SK-N-SH (cell line): ENCODE measurements at regions not wholly inside any gene's neighbourhood (a gene's known extent, or its start where the extent isn't known, plus 50 kb on each side); places are given as distances from the start of the nearest gene placed in this dataset.

Source experiments
- CTCF ChIA-PET: fragments of 300-600, 350-600 bp; formaldehyde crosslinking; extraction: SDS; loops from one replicate; lab custom pipeline; 2021; lab: Yijun Ruan, JAX
- POLR2A ChIA-PET: fragments of 350-600 bp; sonication (Branson Sonifier 250); formaldehyde crosslinking; extraction: SDS; loops from one replicate; lab custom pipeline; 2020; ENCODE audit warnings: antibody characterized with exemption, inconsistent platforms; lab: Yijun Ruan, JAX
- DNase-seq: peaks from one replicate; pipeline ENCODE4 v3.0.0; 2012
- H2AFZ ChIP-seq: fragments of 200-600 bp; sonication (generic); 2 replicates; pipeline ENCODE4 v1.8.1; 2016; ENCODE audit warnings: antibody characterized with exemption, mild to moderate bottlenecking, low read depth
- H3F3A ChIP-seq: fragments of 200-600 bp; sonication (generic); replicated peaks from 2 replicates; pipeline ENCODE3; 2016; ENCODE audit warnings: antibody characterized with exemption, mild to moderate bottlenecking; ENCODE audit not compliant: insufficient read depth
- H3K27ac ChIP-seq, 2 experiments: fragments of 200-500 bp in 1 of 2; fragments of 200-600 bp in 1 of 2; sonication (Bioruptor generic) in 1 of 2; sonication (generic), shearing (Covaris generic) in 1 of 2; 2 replicates each; pipeline versions ENCODE4 v1.5.1 to v1.6.1; 2014 to 2016; ENCODE audit warnings: low read depth in 2 of 2, inconsistent platforms in 1 of 2, low read length in 1 of 2, mild to moderate bottlenecking in 1 of 2, mixed read lengths in 1 of 2
- H3K27me3 ChIP-seq: fragments of 200-600 bp; sonication (generic), shearing (Covaris generic); 2 replicates; pipeline ENCODE4 v1.6.1; 2016; ENCODE audit warnings: mixed run types; ENCODE audit not compliant: insufficient read depth
- H3K36me3 ChIP-seq, 2 experiments: fragments of 200-500 bp in 1 of 2; fragments of 200-600 bp in 1 of 2; sonication (Bioruptor generic) in 1 of 2; sonication (generic) in 1 of 2; replicated peaks in 1 of 2; 2 replicates each; pipeline versions ENCODE3 to v1.5.1; 2014 to 2016; ENCODE audit warnings: low read length in 1 of 2, mild to moderate bottlenecking in 1 of 2; ENCODE audit not compliant: insufficient read depth in 2 of 2, control insufficient read depth in 1 of 2
- H3K4me1 ChIP-seq, 2 experiments: fragments of 200-500 bp in 1 of 2; fragments of 200-600 bp in 1 of 2; sonication (Bioruptor generic) in 1 of 2; sonication (generic), shearing (Covaris generic) in 1 of 2; 2 replicates each; pipeline versions ENCODE4 v1.5.1 to v1.6.1; 2014 to 2016; ENCODE audit warnings: low read depth in 1 of 2, low read length in 1 of 2, mixed run types in 1 of 2; ENCODE audit not compliant: insufficient read depth in 2 of 2, control insufficient read depth in 1 of 2
- H3K4me2 ChIP-seq: fragments of 200-600 bp; sonication (generic), shearing (Covaris generic); 2 replicates; pipeline ENCODE4 v1.6.1; 2017; ENCODE audit warnings: mixed run types
- H3K4me3 ChIP-seq, 2 experiments: fragments of 200-500 bp in 1 of 2; fragments of 200-600 bp in 1 of 2; sonication (Bioruptor generic) in 1 of 2; sonication (generic), shearing (Covaris generic) in 1 of 2; 2 replicates each; pipeline versions ENCODE4 v1.5.1 to v1.8.1; 2014 to 2016; ENCODE audit warnings: low read depth in 2 of 2, inconsistent platforms in 1 of 2, low read length in 1 of 2, mild to moderate bottlenecking in 1 of 2, mixed read lengths in 1 of 2, moderate library complexity in 1 of 2
- H3K79me2 ChIP-seq: fragments of 200-600 bp; sonication (generic); 2 replicates; pipeline ENCODE4 v1.8.1; 2017; ENCODE audit warnings: mild to moderate bottlenecking; ENCODE audit not compliant: insufficient read depth
- H3K9ac ChIP-seq: fragments of 200-600 bp; sonication (generic); 2 replicates; pipeline ENCODE4 v1.6.1; 2017; ENCODE audit warnings: mixed run types
- H3K9me2 ChIP-seq: fragments of 200-600 bp; sonication (generic); 2 replicates; pipeline ENCODE4 v1.6.1; 2017; ENCODE audit warnings: mixed run types
- H3K9me3 ChIP-seq: fragments of 200-600 bp; sonication (generic); 2 replicates; pipeline ENCODE4 v1.6.1; 2017; ENCODE audit warnings: mixed run types, mild to moderate bottlenecking, moderate library complexity
- H4K20me1 ChIP-seq: fragments of 200-600 bp; sonication (generic); 2 replicates; pipeline ENCODE4 v1.6.1; 2017; ENCODE audit warnings: mild to moderate bottlenecking, mixed run types; ENCODE audit not compliant: insufficient read depth
- CHD2 ChIP-seq: fragments of 150-350 bp; IDR thresholded peaks from 2 replicates; pipeline ENCODE4 v1.6.1; 2018; ENCODE audit warnings: low read length; ENCODE audit not compliant: partially characterized antibody
- CTCF ChIP-seq: fragments of 200-600 bp; sonication (generic); IDR thresholded peaks from 2 replicates; pipeline ENCODE4 v1.6.1; 2017; ENCODE audit warnings: antibody characterized with exemption, mild to moderate bottlenecking, moderate library complexity
- EP300 ChIP-seq, 2 experiments: IDR thresholded peaks; 2 replicates each; pipeline versions ENCODE4 v1.4.0 to v1.6.1; 2012; ENCODE audit warnings: borderline replicate concordance in 1 of 2, low read depth in 1 of 2, low read length in 1 of 2
- EZH2phosphoT487 ChIP-seq: fragments of 200-600 bp; sonication (generic); IDR thresholded peaks from 2 replicates; pipeline ENCODE4 v1.6.1; 2017; ENCODE audit warnings: low read depth, mixed run types, mild to moderate bottlenecking, antibody characterized with exemption, moderate library complexity, borderline replicate concordance
- FOSL2 ChIP-seq: IDR thresholded peaks from 2 replicates; pipeline ENCODE4 v1.4.0; 2012; ENCODE audit warnings: low read depth, mild to moderate bottlenecking, moderate library complexity, borderline replicate concordance
- JUND ChIP-seq: IDR thresholded peaks from 2 replicates; pipeline ENCODE4 v1.4.0; 2012
- MEF2A ChIP-seq: IDR thresholded peaks from 2 replicates; pipeline ENCODE4 v1.4.0; 2012; ENCODE audit warnings: low read depth, borderline replicate concordance
- NFIC ChIP-seq: IDR thresholded peaks from 2 replicates; pipeline ENCODE4 v1.4.0; 2012; ENCODE audit warnings: borderline replicate concordance
- PBX3 ChIP-seq: IDR thresholded peaks from 2 replicates; pipeline ENCODE4; 2012
- RAD21 ChIP-seq: IDR thresholded peaks from 2 replicates; pipeline ENCODE4 v1.6.1; 2012; ENCODE audit warnings: mild to moderate bottlenecking, low read length
- RCOR1 ChIP-seq: fragments of 150-350 bp; IDR thresholded peaks from 2 replicates; pipeline ENCODE4 v1.6.1; 2017; ENCODE audit warnings: antibody characterized with exemption, low read length
- RFX5 ChIP-seq: IDR thresholded peaks from 2 replicates; pipeline ENCODE4 v1.6.1; 2012; ENCODE audit warnings: mild to moderate bottlenecking, improper control_type of control experiment, low read length
- TAF1 ChIP-seq: IDR thresholded peaks from 2 replicates; pipeline ENCODE4 v1.6.1; 2012; ENCODE audit warnings: low read depth, mild to moderate bottlenecking, low read length, moderate library complexity, borderline replicate concordance
- TEAD4 ChIP-seq: IDR thresholded peaks from 2 replicates; pipeline ENCODE4 v1.4.0; 2012; ENCODE audit warnings: mild to moderate bottlenecking, borderline replicate concordance; ENCODE audit not compliant: insufficient read depth
- USF1 ChIP-seq: IDR thresholded peaks from 2 replicates; pipeline ENCODE4 v1.4.0; 2012; ENCODE audit warnings: low read depth, borderline replicate concordance
- WGBS: methylation state at CpG from one replicate; pipeline ENCODE4 v1.1.6; 2017; ENCODE audit warnings: low lambda C conversion rate; 5-methylcytosine and 5-hydroxymethylcytosine counted together
- TF ChIP-seq, protein P1 (sequence below): IDR thresholded peaks from 2 replicates; pipeline ENCODE4 v1.4.0; 2012; ENCODE audit warnings: low read depth
- TF ChIP-seq, protein P2 (sequence below): fragments of 150-350 bp; IDR thresholded peaks from 2 replicates; pipeline ENCODE4 v1.6.1; 2017; ENCODE audit warnings: antibody characterized with exemption, low read length, low read depth, borderline replicate concordance

- no peaks in the 10 kb centered on the region for H3K27me3 ChIP-seq
- H3F3A ChIP-seq: no peaks in the 10 kb centered on the region
- H3K79me2 ChIP-seq: no peaks in the 10 kb centered on the region
- no peaks in the 10 kb centered on the region for H3K9me2 ChIP-seq
- H3K4me2 ChIP-seq: no peak overlapping the region
- 54% methylated on average over 5 of the region's 5 CpGs for WGBS
- H3K9me3 ChIP-seq: no peaks in the 10 kb centered on the region
- no peaks in the 10 kb centered on the region for H4K20me1 ChIP-seq
- H3K4me3 ChIP-seq: no peak overlapping the region
- TF ChIP-seq PBX3 (no peak), USF1 (no peak), CHD2 (no peak), EZH2phosphoT487 (no peak), CTCF (no peak), TAF1 (no peak), EP300 (IDR thresholded peaks at IDR 0.05; ENCODE audit: borderline replicate concordance in 1 of 2, low read depth in 1 of 2, low read length in 1 of 2) (no peak), NFIC (no peak), RAD21 (no peak), JUND (no peak), RFX5 (no peak)
- no peak overlapping the region for H3K9ac ChIP-seq
- no peaks in the 10 kb centered on the region for H3K36me3 ChIP-seq
- DNase-seq: no peak
- H3K27ac ChIP-seq: no peak overlapping the region
- CTCF ChIA-PET: no interaction called here
- POLR2A ChIA-PET: no interaction called here
- H2AFZ ChIP-seq: no peak overlapping the region
- peaks cover 0 to 5% of the 10 kb centered on the region in 2 experiments; a peak in 2 of 4 replicates for H3K4me1 ChIP-seq
Observed at GRCh38 chr2:176508984-176509740, 239.9 kb downstream of the MTX2 start.

DNA sequence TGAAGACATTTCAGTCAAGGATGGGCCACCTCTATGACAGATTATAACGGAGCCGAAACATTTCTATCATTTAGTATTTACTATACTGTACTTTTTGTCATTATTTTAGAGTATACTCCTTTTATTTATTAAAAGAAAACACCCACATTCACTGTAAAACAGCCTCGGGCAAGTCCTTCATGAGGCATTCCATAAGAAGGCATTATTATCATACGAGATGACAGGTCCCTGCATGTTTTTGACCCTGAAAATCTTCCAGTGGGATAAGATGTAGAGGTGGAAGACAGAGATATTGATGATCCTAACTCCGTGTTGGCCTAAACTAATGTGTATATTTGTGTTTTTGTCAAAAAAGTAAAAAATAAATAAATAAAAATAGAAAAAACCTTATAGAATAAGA lies 245.0 kb downstream of the MTX2 start:
- H3K4me3 ChIP-seq: no peak overlapping the region
- no peaks in the 10 kb centered on the region for H3F3A ChIP-seq
- H3K9me2 ChIP-seq: no peaks in the 10 kb centered on the region
- 80% methylated on average over 5 of the region's 5 CpGs for WGBS
- H2AFZ ChIP-seq: no peak overlapping the region
- H3K27ac ChIP-seq: no peak overlapping the region
- no peak overlapping the region for H3K4me2 ChIP-seq
- ChIA-PET CTCF (no interaction called here), POLR2A (no interaction called here)
- no peaks in the 10 kb centered on the region for H3K79me2 ChIP-seq
- no peaks in the 10 kb centered on the region for H3K27me3 ChIP-seq
- no peak overlapping the region for H3K9ac ChIP-seq
- DNase-seq: no peak
- TF ChIP-seq, protein P1, sequence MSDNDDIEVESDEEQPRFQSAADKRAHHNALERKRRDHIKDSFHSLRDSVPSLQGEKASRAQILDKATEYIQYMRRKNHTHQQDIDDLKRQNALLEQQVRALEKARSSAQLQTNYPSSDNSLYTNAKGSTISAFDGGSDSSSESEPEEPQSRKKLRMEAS: no peak
- no peak for TF ChIP-seq FOSL2
- TF ChIP-seq RCOR1: no peak
- TF ChIP-seq MEF2A: no peak
- no peak for TF ChIP-seq EZH2phosphoT487
- no peak for TF ChIP-seq TEAD4
- no peak for TF ChIP-seq RFX5
- TF ChIP-seq, protein P2, sequence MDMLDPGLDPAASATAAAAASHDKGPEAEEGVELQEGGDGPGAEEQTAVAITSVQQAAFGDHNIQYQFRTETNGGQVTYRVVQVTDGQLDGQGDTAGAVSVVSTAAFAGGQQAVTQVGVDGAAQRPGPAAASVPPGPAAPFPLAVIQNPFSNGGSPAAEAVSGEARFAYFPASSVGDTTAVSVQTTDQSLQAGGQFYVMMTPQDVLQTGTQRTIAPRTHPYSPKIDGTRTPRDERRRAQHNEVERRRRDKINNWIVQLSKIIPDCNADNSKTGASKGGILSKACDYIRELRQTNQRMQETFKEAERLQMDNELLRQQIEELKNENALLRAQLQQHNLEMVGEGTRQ: no peak
- H3K36me3 ChIP-seq: no peaks in the 10 kb centered on the region
- H3K9me3 ChIP-seq: no peaks in the 10 kb centered on the region
- no peaks in the 10 kb centered on the region for H4K20me1 ChIP-seq
- peaks cover 0 to 9% of the 10 kb centered on the region in 2 experiments; a peak in 3 of 4 replicates for H3K4me1 ChIP-seq
